ENCODE measurements at regions not wholly inside any gene's neighbourhood (a gene's known extent, or its start where the extent isn't known, plus 50 kb on each side); places are given as distances from the start of the nearest gene placed in this dataset.

- H3K9me3 ChIP-seq (ENCODE audit: insufficient read depth in 2 of 2, low read depth in 1 of 2, low read length in 1 of 2), result no peaks in the 10 kb centered on the region
- H3K79me2 ChIP-seq (ENCODE audit: control insufficient read depth in 1 of 2, insufficient read depth in 2 of 2, low read length in 2 of 2), result no peaks in the 10 kb centered on the region
- 92% methylated on average over 6 of the region's 6 CpGs; no CpG with 5 or more reads in 1 of the 2 experiments for WGBS, 2 experiments (ENCODE audit: extremely low coverage in 1 of 2, insufficient coverage in 1 of 2, insufficient read length in 1 of 2, insufficient replicate concordance in 2 of 2, low coverage in 1 of 2, low lambda C conversion rate in 2 of 2, missing lambda C conversion rate in 1 of 2)
- FAIRE-seq (no peak), DNase-seq (ENCODE audit: low read depth in 1 of 2, low spot score in 2 of 2) (no peak)
- no peak overlapping the region for H2BK15ac ChIP-seq (ENCODE audit: low read length)
- ChIA-PET POLR2A (ENCODE audit: partially characterized antibody) (no interaction called here), CTCF (ENCODE audit: partially characterized antibody) (no interaction called here)
- H4K91ac ChIP-seq (replicated peaks; ENCODE audit: insufficient read length, low read length), result no peak overlapping the region
- no peaks in the 10 kb centered on the region for H3K4me1 ChIP-seq (replicated peaks in 1 of 4; ENCODE audit: control insufficient read depth in 3 of 4, insufficient read depth in 4 of 4, low read length in 3 of 4)
- no peak overlapping the region for H3K4me2 ChIP-seq (ENCODE audit: insufficient read depth in 1 of 2, low read depth in 2 of 2, low read length in 2 of 2)
- no peak overlapping the region for H3K9ac ChIP-seq (replicated peaks in 1 of 4; ENCODE audit: extremely low read depth in 1 of 4, low read depth in 3 of 4, low read length in 3 of 4)
- H3K27me3 ChIP-seq (replicated peaks in 1 of 4; ENCODE audit: control insufficient read depth in 3 of 4, extremely low read depth in 1 of 4, insufficient read depth in 3 of 4, low read length in 3 of 4), result no peaks in the 10 kb centered on the region
- no peaks in the 10 kb centered on the region for H3K79me1 ChIP-seq (ENCODE audit: low read depth, low read length)
- H3K56ac ChIP-seq (replicated peaks; ENCODE audit: insufficient read length, low read depth, low read length), result no peak overlapping the region
- H3K18ac ChIP-seq (ENCODE audit: extremely low read depth, low read length), result no peak overlapping the region
- H3K23ac ChIP-seq (ENCODE audit: insufficient read length), result no peak overlapping the region
- no peak overlapping the region for H2BK120ac ChIP-seq (replicated peaks; ENCODE audit: low read depth, low read length)
- H4K20me1 ChIP-seq (replicated peaks in 1 of 2; ENCODE audit: control insufficient read depth in 1 of 2, insufficient read depth in 2 of 2, low read length in 2 of 2), result no peaks in the 10 kb centered on the region
- H2BK12ac ChIP-seq (ENCODE audit: low read depth, low read length), result no peak overlapping the region
- H4K8ac ChIP-seq (ENCODE audit: extremely low read depth, insufficient read depth, low read length), result no peak overlapping the region
- TF ChIP-seq E2F6 (IDR thresholded peaks at IDR 0.05), result no peak
- TF ChIP-seq YY1 (IDR thresholded peaks at IDR 0.05; ENCODE audit: low read depth, low read length), result no peak
- TF ChIP-seq BRCA1 (IDR thresholded peaks at IDR 0.05; ENCODE audit: low read depth, low read length), result no peak
- TF ChIP-seq SIRT6 (IDR thresholded peaks at IDR 0.05; ENCODE audit: low read length), result no peak
- no peak for TF ChIP-seq RBBP5 (IDR thresholded peaks at IDR 0.05; ENCODE audit: borderline replicate concordance, low read depth, low read length)
- no peak for TF ChIP-seq ASH2L (IDR thresholded peaks at IDR 0.05; ENCODE audit: low read length)
- no peak for TF ChIP-seq PHF8 (conservative IDR thresholded peaks at IDR 0.05; ENCODE audit: low read depth, low read length)
- no peak for TF ChIP-seq SAP30 (IDR thresholded peaks at IDR 0.05; ENCODE audit: insufficient read depth, insufficient replicate concordance, low read length)
- H2AFZ ChIP-seq (ENCODE audit: low read length), result no peak overlapping the region
- no peaks in the 10 kb centered on the region for H3K36me3 ChIP-seq (ENCODE audit: control insufficient read depth in 2 of 4, insufficient read depth in 4 of 4, low read length in 3 of 4)
- H2BK20ac ChIP-seq (ENCODE audit: low read length), result no peak overlapping the region
- H3K27ac ChIP-seq (ENCODE audit: low read depth, low read length), result no peak overlapping the region
- no peak overlapping the region for H2AK5ac ChIP-seq (ENCODE audit: low read depth, low read length)
- no peak overlapping the region for H2BK5ac ChIP-seq (ENCODE audit: low read depth, low read length)
- no peak overlapping the region for H3K14ac ChIP-seq (ENCODE audit: insufficient read length)
- H3K4me3 ChIP-seq (ENCODE audit: extremely low read depth in 1 of 4, insufficient read depth in 2 of 4, low read depth in 3 of 4, low read length in 4 of 4), result no peak overlapping the region
- H3K4ac ChIP-seq (replicated peaks; ENCODE audit: insufficient read length, low read depth, low read length), result no peak overlapping the region
- H3K23me2 ChIP-seq (ENCODE audit: low read depth, low read length), result no peaks in the 10 kb centered on the region
- H4K5ac ChIP-seq (ENCODE audit: insufficient read length, low read depth, low read length), result no peak overlapping the region
These were observed 257.8 kb upstream of the IPO5 start for GRCh38 chr13:97695684-97696083.
